Neural progenitor cell (in vitro differentiated cells): ENCODE measurements at regions not wholly inside any gene's neighbourhood (a gene's known extent, or its start where the extent isn't known, plus 50 kb on each side); places are given as distances from the start of the nearest gene placed in this dataset.
A peak's percentile ranks its signal among the peaks of the same experiment; 100 is the strongest.
"Not testable (repeated sequence)": the region's sequence is repeated elsewhere in the genome, so short reads cannot be mapped to it uniquely, and the experiment has no call there.

ENCODE experiments used
- DNase-seq: peaks from one replicate; pipeline ENCODE4 v3.0.0-alpha.2; 2016; ENCODE audit warnings: low spot score
- H2AFZ ChIP-seq: fragments of 200-600 bp; sonication (generic); replicated peaks from 2 replicates; pipeline ENCODE4 v1.6.1; 2016; ENCODE audit warnings: antibody characterized with exemption
- H3F3A ChIP-seq: fragments of 200-600 bp; sonication (generic); 2 replicates; pipeline ENCODE4 v1.6.1; 2016; ENCODE audit warnings: antibody characterized with exemption, low read depth
- H3K27ac ChIP-seq: fragments of 200-600 bp; sonication (generic); 2 replicates; pipeline ENCODE4 v1.5.1; 2016; ENCODE audit warnings: mild to moderate bottlenecking
- H3K27me3 ChIP-seq: fragments of 200-600 bp; sonication (generic); 2 replicates; pipeline ENCODE4 v1.6.1; 2016; ENCODE audit warnings: mild to moderate bottlenecking, moderate library complexity
- H3K36me3 ChIP-seq: fragments of 200-600 bp; sonication (generic); 2 replicates; pipeline ENCODE4 v1.5.1; 2016
- H3K4me1 ChIP-seq: fragments of 200-600 bp; sonication (generic); 2 replicates; pipeline ENCODE4 v1.6.1; 2016; ENCODE audit warnings: mixed run types
- H3K4me2 ChIP-seq: fragments of 200-600 bp; sonication (generic); 2 replicates; pipeline ENCODE4 v1.6.1; 2016
- H3K4me3 ChIP-seq: fragments of 200-600 bp; sonication (generic); 2 replicates; pipeline ENCODE4 v1.5.1; 2016
- H3K79me2 ChIP-seq: fragments of 200-600 bp; sonication (generic); 2 replicates; pipeline ENCODE4 v1.6.1; 2016; ENCODE audit warnings: low read depth
- H3K9ac ChIP-seq: fragments of 200-600 bp; sonication (generic); 2 replicates; pipeline ENCODE4 v1.6.1; 2016
- H3K9me3 ChIP-seq: fragments of 200-600 bp; sonication (generic); 2 replicates; pipeline ENCODE4 v1.5.1; 2016; ENCODE audit warnings: low read depth
- H4K20me1 ChIP-seq: fragments of 200-600 bp; sonication (generic); 2 replicates; pipeline ENCODE4 v1.6.1; 2016; ENCODE audit warnings: low read depth
- H3K27ac Mint-ChIP-seq: 3 replicates; pipeline ENCODE4 v1.8.0; 2021; ENCODE audit warnings: mixed read lengths
- H3K27me3 Mint-ChIP-seq: 2 replicates; pipeline ENCODE4 v1.8.0; 2022; ENCODE audit warnings: low read depth, mild to moderate bottlenecking, inconsistent platforms, moderate library complexity, mixed read lengths; ENCODE audit not compliant: insufficient read depth
- H3K36me3 Mint-ChIP-seq: 3 replicates; pipeline ENCODE4 v1.8.0; 2021; ENCODE audit warnings: mixed read lengths
- H3K4me1 Mint-ChIP-seq: 3 replicates; pipeline ENCODE4 v1.8.0; 2021; ENCODE audit warnings: mixed read lengths
- H3K4me3 Mint-ChIP-seq: 3 replicates; pipeline ENCODE4 v1.8.0; 2021; ENCODE audit warnings: mild to moderate bottlenecking, moderate library complexity, mixed read lengths
- H3K9me3 Mint-ChIP-seq: 3 replicates; pipeline ENCODE4 v1.8.0; 2020; ENCODE audit warnings: mixed read lengths
- CTCF ChIP-seq: fragments of 200-600 bp; sonication (generic); IDR thresholded peaks from 2 replicates; pipeline ENCODE4 v1.5.1; 2017; ENCODE audit warnings: antibody characterized with exemption, mild to moderate bottlenecking

GRCh38 chr6:60444532-60444931, 1841.5 kb downstream of the KHDRBS2 start:
- H3K27ac Mint-ChIP-seq, H3K36me3 ChIP-seq, H3K4me3 Mint-ChIP-seq, H4K20me1 ChIP-seq, H3K9me3 ChIP-seq, H3K79me2 ChIP-seq, H3K4me1 ChIP-seq, H3F3A ChIP-seq, H3K4me1 Mint-ChIP-seq, H2AFZ ChIP-seq, H3K27me3 ChIP-seq, H3K9me3 Mint-ChIP-seq, H3K36me3 Mint-ChIP-seq, H3K9ac ChIP-seq, H3K27ac ChIP-seq, H3K4me3 ChIP-seq, H3K4me2 ChIP-seq, H3K27me3 Mint-ChIP-seq: not testable (repeated sequence)
- DNase-seq = peak; percentile 10
- TF ChIP-seq CTCF = peak; percentile 19

GRCh38 chr6:60439709-60440108, 1846.3 kb downstream of the KHDRBS2 start:
- H3K9me3 ChIP-seq, H3F3A ChIP-seq, H3K27ac Mint-ChIP-seq, H2AFZ ChIP-seq, H3K4me1 ChIP-seq, H3K4me3 ChIP-seq, H3K27me3 ChIP-seq, H3K79me2 ChIP-seq, H3K4me2 ChIP-seq, H4K20me1 ChIP-seq, H3K4me1 Mint-ChIP-seq, H3K4me3 Mint-ChIP-seq, H3K27me3 Mint-ChIP-seq, DNase-seq, H3K9me3 Mint-ChIP-seq, H3K36me3 Mint-ChIP-seq, H3K9ac ChIP-seq, H3K36me3 ChIP-seq, H3K27ac ChIP-seq: not testable (repeated sequence)

GRCh38 chr6:60422691-60423090, 1863.3 kb downstream of the KHDRBS2 start:
- not testable (repeated sequence) for H3K27me3 ChIP-seq, H3K9me3 Mint-ChIP-seq, H3K36me3 Mint-ChIP-seq, H3K36me3 ChIP-seq, H3F3A ChIP-seq, H3K4me3 ChIP-seq, H3K79me2 ChIP-seq, H3K9ac ChIP-seq, H3K27ac Mint-ChIP-seq, DNase-seq, H2AFZ ChIP-seq, H3K9me3 ChIP-seq, H3K27ac ChIP-seq, H3K4me3 Mint-ChIP-seq, H3K27me3 Mint-ChIP-seq, H3K4me2 ChIP-seq, H4K20me1 ChIP-seq, H3K4me1 ChIP-seq, H3K4me1 Mint-ChIP-seq

- not testable (repeated sequence) for H3K36me3 Mint-ChIP-seq, H3K4me3 Mint-ChIP-seq
These were observed 1869.9 kb downstream of the KHDRBS2 start for GRCh38 chr6:60416118-60416517.

GRCh38 chr6:60408747-60409146, 1877.3 kb downstream of the KHDRBS2 start:
- not testable (repeated sequence) for H3K4me2 ChIP-seq, H3K27me3 ChIP-seq, H3F3A ChIP-seq, H3K4me3 Mint-ChIP-seq, H3K36me3 ChIP-seq, H3K9me3 ChIP-seq, H3K27me3 Mint-ChIP-seq, H3K4me1 Mint-ChIP-seq, H3K4me3 ChIP-seq, H3K36me3 Mint-ChIP-seq, H4K20me1 ChIP-seq, H3K9ac ChIP-seq, H3K9me3 Mint-ChIP-seq, H3K27ac Mint-ChIP-seq, H3K27ac ChIP-seq, H3K79me2 ChIP-seq, H2AFZ ChIP-seq, DNase-seq, H3K4me1 ChIP-seq

More at GRCh38 chr6:60416118-60416517, 1869.9 kb downstream of the KHDRBS2 start:
- H3K4me1 ChIP-seq, H3K9ac ChIP-seq, H3K9me3 Mint-ChIP-seq, H3K4me2 ChIP-seq, DNase-seq, H4K20me1 ChIP-seq, H3K79me2 ChIP-seq, H3K27ac ChIP-seq, H3K4me3 ChIP-seq, H3K27me3 ChIP-seq, H3K9me3 ChIP-seq, H3K27me3 Mint-ChIP-seq, H2AFZ ChIP-seq, H3K27ac Mint-ChIP-seq, H3K4me1 Mint-ChIP-seq, H3F3A ChIP-seq, H3K36me3 ChIP-seq: not testable (repeated sequence)

- not testable (repeated sequence) for H3F3A ChIP-seq, H3K4me3 ChIP-seq, H3K27ac Mint-ChIP-seq, H3K27me3 Mint-ChIP-seq, H4K20me1 ChIP-seq, H3K79me2 ChIP-seq, H3K9me3 ChIP-seq, H2AFZ ChIP-seq, H3K36me3 ChIP-seq, H3K36me3 Mint-ChIP-seq, H3K4me1 ChIP-seq, H3K4me3 Mint-ChIP-seq, H3K4me1 Mint-ChIP-seq, H3K9ac ChIP-seq, H3K27me3 ChIP-seq, H3K4me2 ChIP-seq, H3K27ac ChIP-seq, DNase-seq, H3K9me3 Mint-ChIP-seq
These were observed 1882.8 kb downstream of the KHDRBS2 start for GRCh38 chr6:60403268-60403667.

GRCh38 chr6:60402490-60402889, 1883.5 kb downstream of the KHDRBS2 start:
- H2AFZ ChIP-seq, H3K27me3 Mint-ChIP-seq, H3K4me3 Mint-ChIP-seq, H3K27ac Mint-ChIP-seq, H4K20me1 ChIP-seq, H3K4me2 ChIP-seq, H3F3A ChIP-seq, H3K4me1 ChIP-seq, H3K9ac ChIP-seq, H3K36me3 ChIP-seq, H3K4me3 ChIP-seq, H3K36me3 Mint-ChIP-seq, H3K79me2 ChIP-seq, H3K27me3 ChIP-seq, H3K9me3 Mint-ChIP-seq, H3K4me1 Mint-ChIP-seq, H3K27ac ChIP-seq, H3K9me3 ChIP-seq, DNase-seq: not testable (repeated sequence)

GRCh38 chr6:60395261-60395660, 1890.8 kb downstream of the KHDRBS2 start:
- H3K4me3 Mint-ChIP-seq, H3K4me1 Mint-ChIP-seq, H3F3A ChIP-seq, H4K20me1 ChIP-seq, H3K4me2 ChIP-seq, H2AFZ ChIP-seq, H3K4me3 ChIP-seq, H3K9me3 Mint-ChIP-seq, H3K27ac ChIP-seq, H3K4me1 ChIP-seq, H3K36me3 Mint-ChIP-seq, H3K27me3 Mint-ChIP-seq, H3K9ac ChIP-seq, H3K27me3 ChIP-seq, H3K36me3 ChIP-seq, H3K9me3 ChIP-seq, H3K27ac Mint-ChIP-seq, DNase-seq, H3K79me2 ChIP-seq: not testable (repeated sequence)
